Suprapubic skin (tissue), 4 donors: ENCODE measurements at regions not wholly inside any gene's neighbourhood (a gene's known extent, or its start where the extent isn't known, plus 50 kb on each side); places are given as distances from the start of the nearest gene placed in this dataset.

Source experiments
- DNase-seq, 2 donors: peaks; one replicate each; pipeline ENCODE4 v3.0.0-alpha.2; 2019; ENCODE audit warnings: low spot score in 2 of 2
- H3K27ac ChIP-seq: fragments of 200-600 bp; sonication (generic); one replicate; pipeline ENCODE4 v1.5.1; 2019
- H3K27me3 ChIP-seq: fragments of 200-600 bp; sonication (generic); one replicate; pipeline ENCODE4 v1.5.1; 2019
- H3K36me3 ChIP-seq: fragments of 200-600 bp; sonication (generic); one replicate; pipeline ENCODE4 v1.5.1; 2019
- H3K4me1 ChIP-seq: fragments of 200-600 bp; sonication (generic); one replicate; pipeline ENCODE4 v1.5.1; 2019
- H3K4me3 ChIP-seq: fragments of 200-600 bp; sonication (generic); one replicate; pipeline ENCODE4 v1.5.1; 2019; ENCODE audit warnings: mild to moderate bottlenecking
- H3K9me3 ChIP-seq: fragments of 200-600 bp; sonication (generic); one replicate; pipeline ENCODE4 v1.5.1; 2019
- CTCF ChIP-seq, 2 donors: fragments of 200-600 bp in 1 of 2; fragments of 450-650 bp in 1 of 2; sonication (generic) in 1 of 2; IDR thresholded peaks; one replicate each; pipeline ENCODE4 v1.5.1; 2016 to 2019; ENCODE audit warnings: antibody characterized with exemption in 2 of 2, mild to moderate bottlenecking in 1 of 2, moderate library complexity in 1 of 2
- EP300 ChIP-seq: sonication (generic); formaldehyde crosslinking; IDR thresholded peaks from one replicate; pipeline ENCODE4 v1.6.1; 2017; ENCODE audit warnings: antibody characterized with exemption
- POLR2A ChIP-seq, 2 donors: fragments of 450-650 bp; IDR thresholded peaks; one replicate each; pipeline ENCODE4 v1.6.1; 2017; ENCODE audit warnings: antibody characterized with exemption in 2 of 2, mild to moderate bottlenecking in 2 of 2, moderate library complexity in 2 of 2
- POLR2AphosphoS5 ChIP-seq, 3 donors: sonication (generic); formaldehyde crosslinking; IDR thresholded peaks; one replicate each; pipeline ENCODE4 v1.6.1; 2017; ENCODE audit warnings: antibody characterized with exemption in 3 of 3
- whole genome bisulfite sequencing: methylation state at CpG from one replicate; pipeline ENCODE4 v1.1.5; 2018; 5-methylcytosine and 5-hydroxymethylcytosine counted together

- Histone ChIP-seq H3K27me3 (peaks cover 8% of the 10 kb centered on the region), H3K9me3 (no peaks in the 10 kb centered on the region), H3K4me1 (peaks cover 10% of the 10 kb centered on the region), H3K4me3 (no peak overlapping the region), H3K36me3 (no peaks in the 10 kb centered on the region), H3K27ac (no peak overlapping the region)
- 32% methylated on average over 9 of the region's 10 CpGs for WGBS
- peak in 1 of 2 donors; percentile 29 for DNase-seq
- no peak for TF ChIP-seq POLR2AphosphoS5 (IDR thresholded peaks at IDR 0.05)
- no peak for TF ChIP-seq EP300
- TF ChIP-seq CTCF (IDR thresholded peaks at IDR 0.05), result no peak
- no peak for TF ChIP-seq POLR2A (IDR thresholded peaks at IDR 0.05)
Measured at GRCh38 chr22:23504516-23504915, 75.6 kb downstream of the IGLL1 start.

- TF ChIP-seq POLR2A (IDR thresholded peaks at IDR 0.05), result no peak
- no peak for TF ChIP-seq POLR2AphosphoS5 (IDR thresholded peaks at IDR 0.05)
- TF ChIP-seq CTCF (IDR thresholded peaks at IDR 0.05), result no peak
- no peak for TF ChIP-seq EP300
Measured at GRCh38 chr22:23503736-23504440, 76.2 kb downstream of the IGLL1 start.

GRCh38 chr22:23503142-23503541 is 76.9 kb downstream of the IGLL1 start:
- Histone ChIP-seq H3K27me3 (peaks cover 11% of the 10 kb centered on the region), H3K9me3 (no peaks in the 10 kb centered on the region), H3K36me3 (no peaks in the 10 kb centered on the region), H3K27ac (no peak overlapping the region), H3K4me1 (peaks cover 10% of the 10 kb centered on the region), H3K4me3 (no peak overlapping the region)
- WGBS, result 86% methylated on average over 5 of the region's 5 CpGs
- DNase-seq, result no peak
- TF ChIP-seq CTCF (IDR thresholded peaks at IDR 0.05), result no peak
- TF ChIP-seq POLR2A (IDR thresholded peaks at IDR 0.05), result no peak
- TF ChIP-seq POLR2AphosphoS5 (IDR thresholded peaks at IDR 0.05), result no peak
- no peak for TF ChIP-seq EP300

More at GRCh38 chr22:23503736-23504440, 76.2 kb downstream of the IGLL1 start:
- Histone ChIP-seq H3K4me3 (no peak overlapping the region), H3K27me3 (peaks cover 11% of the 10 kb centered on the region), H3K9me3 (no peaks in the 10 kb centered on the region), H3K27ac (no peak overlapping the region), H3K4me1 (peaks cover 10% of the 10 kb centered on the region), H3K36me3 (no peaks in the 10 kb centered on the region)
- DNase-seq, result no peak
- 75% methylated on average over 15 of the region's 15 CpGs for WGBS

GRCh38 chr22:23501708-23502107 is 78.4 kb downstream of the IGLL1 start:
- Histone ChIP-seq H3K4me3 (no peak overlapping the region), H3K27ac (no peak overlapping the region), H3K9me3 (no peaks in the 10 kb centered on the region), H3K36me3 (no peaks in the 10 kb centered on the region), H3K4me1 (peaks cover 10% of the 10 kb centered on the region), H3K27me3 (peaks cover 11% of the 10 kb centered on the region)
- DNase-seq, result peak in 1 of 2 donors; percentile 53
- no peak for TF ChIP-seq EP300
- no peak for TF ChIP-seq POLR2A (IDR thresholded peaks at IDR 0.05)
- TF ChIP-seq POLR2AphosphoS5 (IDR thresholded peaks at IDR 0.05), result no peak
- whole genome bisulfite sequencing, result 78% methylated on average over 12 of the region's 12 CpGs

GRCh38 chr22:23501261-23501619 is 78.8 kb downstream of the IGLL1 start:
- peak in 1 of 2 donors; percentile 31 for DNase-seq
- no peak overlapping the region for H3K4me3 ChIP-seq
- peaks cover 10% of the 10 kb centered on the region for H3K4me1 ChIP-seq
- no peaks in the 10 kb centered on the region for H3K9me3 ChIP-seq
- WGBS, result 15% methylated on average over 5 of the region's 5 CpGs
- TF ChIP-seq POLR2A (IDR thresholded peaks at IDR 0.05), result no peak
- no peak for TF ChIP-seq POLR2AphosphoS5 (IDR thresholded peaks at IDR 0.05)
- no peak for TF ChIP-seq EP300
- no peak for TF ChIP-seq CTCF (IDR thresholded peaks at IDR 0.05)
- peaks cover 11% of the 10 kb centered on the region for H3K27me3 ChIP-seq
- H3K27ac ChIP-seq, result peak overlapping the region; percentile 52
- no peaks in the 10 kb centered on the region for H3K36me3 ChIP-seq
